GM10248 (cell line): ENCODE measurements at regions not wholly inside any gene's neighbourhood (a gene's known extent, or its start where the extent isn't known, plus 50 kb on each side); places are given as distances from the start of the nearest gene placed in this dataset.

Experiments used
- CTCF ChIA-PET: fragments of 300-600 bp; sonication (Branson Sonifier 250); formaldehyde crosslinking; extraction: SDS; loops from one replicate; lab custom pipeline; 2021; ENCODE audit warnings: antibody characterized with exemption; lab: Yijun Ruan, JAX
- POLR2A ChIA-PET: fragments of 350-650 bp; sonication (Branson Sonifier 250); formaldehyde crosslinking; extraction: SDS; loops from one replicate; lab custom pipeline; 2020; ENCODE audit warnings: antibody characterized with exemption; lab: Yijun Ruan, JAX
- DNase-seq: peaks from one replicate; pipeline ENCODE4 v3.0.0; 2012; ENCODE audit errors: extremely low spot score
- CTCF ChIP-seq: IDR thresholded peaks from 2 replicates; pipeline ENCODE4 v1.5.1; 2012; ENCODE audit warnings: mild to moderate bottlenecking, low read depth; ENCODE audit errors: extremely low read depth, missing control alignments, control extremely low read depth

GRCh38 chr16:85461022-85461813 is 151.9 kb upstream of the GSE1 start:
- ChIA-PET POLR2A (no interaction called here), CTCF (interaction anchor here (1.0 to 1.3 kb wide), 4 partner anchors 10 to 346 kb away, joined by 3 to 5 read pairs (median 4); no protein-coding TSS in a partner anchor)
- no peak for DNase-seq
- no peak for TF ChIP-seq CTCF

- TF ChIP-seq CTCF = no peak
- no peak for DNase-seq
- CTCF ChIA-PET = interaction anchor here (1.0 to 1.2 kb wide), 2 partner anchors 11 to 26 kb away, joined by 3 read pairs; no protein-coding TSS in a partner anchor
- POLR2A ChIA-PET = no interaction called here
Observed at GRCh38 chr16:85461814-85462713, 151.1 kb upstream of the GSE1 start.

GRCh38 chr16:85462714-85463611 is 150.2 kb upstream of the GSE1 start:
- no peak for DNase-seq
- ChIA-PET POLR2A (no interaction called here), CTCF (no interaction called here)
- TF ChIP-seq CTCF = no peak

DNA sequence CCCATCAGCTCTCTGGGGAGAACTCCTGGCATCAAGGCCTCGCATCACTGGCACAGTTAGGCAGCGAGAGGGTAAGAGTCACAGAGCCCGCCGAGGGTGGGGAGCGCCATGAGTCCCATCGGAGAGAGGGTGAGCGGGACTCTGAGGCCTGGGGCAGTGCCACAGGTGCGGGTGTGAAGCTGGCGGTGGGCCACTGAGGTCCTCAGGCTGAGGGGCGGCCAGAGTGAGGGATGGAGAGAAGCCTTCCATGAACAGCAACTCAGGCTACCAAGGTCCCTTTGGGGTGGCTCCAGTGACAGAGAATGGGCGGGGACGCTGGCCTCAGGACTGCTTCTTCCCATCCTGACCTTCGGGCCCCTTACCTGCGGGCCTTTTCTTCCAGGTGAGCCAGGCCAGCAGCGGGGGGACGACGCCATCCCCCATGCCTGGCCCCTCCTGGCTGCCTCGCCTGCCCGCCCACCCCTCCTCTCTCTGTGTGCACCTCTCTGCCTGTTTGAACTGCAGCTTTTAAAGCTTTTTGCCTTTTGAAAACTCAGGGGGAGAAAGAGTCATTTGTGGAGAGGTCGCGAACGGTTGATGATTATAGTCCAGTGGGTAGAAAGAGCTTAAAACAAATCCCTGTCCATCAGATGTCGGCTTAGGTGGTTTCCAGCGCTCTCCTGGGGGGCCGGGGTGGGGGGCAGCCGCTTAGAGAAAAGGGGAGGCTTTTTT is 149.3 kb upstream of the GSE1 start:
- no peak for TF ChIP-seq CTCF
- ChIA-PET POLR2A (no interaction called here), CTCF (interaction anchor here (1.0 to 1.2 kb wide), 2 partner anchors 10 to 43 kb away, joined by 3 read pairs; no protein-coding TSS in a partner anchor)
- DNase-seq = no peak

DNA sequence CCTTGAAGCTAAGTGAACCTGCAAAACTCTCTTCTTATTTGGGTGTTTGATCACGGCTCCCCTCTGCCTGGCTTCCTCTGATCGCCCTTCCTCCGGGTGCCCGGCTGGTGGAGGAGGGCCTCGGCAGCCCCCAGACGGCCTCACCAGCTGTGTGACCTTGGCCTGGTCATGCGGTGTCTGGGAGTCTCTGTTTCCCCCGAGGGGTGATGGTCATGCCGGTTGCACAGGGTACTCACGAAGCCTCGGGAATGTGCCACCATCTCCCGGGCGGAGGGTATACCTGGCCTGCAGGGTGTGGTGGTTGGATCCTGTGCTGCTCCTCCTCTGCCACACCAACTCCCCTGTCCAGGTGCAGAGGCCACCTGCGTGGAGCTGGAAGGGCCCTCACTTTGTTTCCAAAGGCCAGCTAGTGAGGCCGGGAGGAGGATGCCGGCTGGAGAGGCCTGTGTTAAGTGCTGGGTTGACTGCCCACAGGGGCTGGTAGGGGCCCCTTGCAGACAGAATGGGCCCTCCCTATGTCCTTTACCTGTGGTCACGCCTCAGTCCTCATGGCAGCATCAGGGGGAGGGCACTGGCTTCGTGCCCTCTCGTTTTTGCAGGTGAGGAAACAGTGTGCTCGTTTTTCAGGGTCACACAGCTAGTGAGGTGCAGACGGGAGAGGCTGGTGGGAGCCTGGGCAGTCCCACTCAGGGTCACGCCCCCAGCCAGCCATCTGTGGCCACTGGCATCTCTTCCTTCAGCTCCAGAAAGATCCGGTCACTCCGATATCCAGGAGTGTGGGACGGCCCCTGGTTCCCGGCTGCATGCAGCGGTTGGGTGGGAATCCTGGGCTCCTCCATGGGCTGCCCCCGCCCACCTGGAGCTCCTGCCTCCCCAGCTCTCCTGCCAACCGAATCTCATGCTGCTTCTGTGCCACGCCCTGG is 148.5 kb upstream of the GSE1 start:
- TF ChIP-seq CTCF = no peak
- no peak for DNase-seq
- POLR2A ChIA-PET = no interaction called here
- CTCF ChIA-PET = interaction anchor here (1.0 to 1.2 kb wide), 2 partner anchors 9 to 44 kb away, joined by 3 read pairs; no protein-coding TSS in a partner anchor
